Eye (tissue), 1 donor: ENCODE measurements at regions not wholly inside any gene's neighbourhood (a gene's known extent, or its start where the extent isn't known, plus 50 kb on each side); places are given as distances from the start of the nearest gene placed in this dataset.

Experiments
- DNase-seq: peaks from one replicate; pipeline ENCODE4 v3.0.0-alpha.2; 2015

GRCh38 chr1:30280572-30280971 lies 442.8 kb downstream of the MATN1 start:
- no peak for DNase-seq

- no peak for DNase-seq
Measured at GRCh38 chr1:30277911-30278310, 445.5 kb downstream of the MATN1 start.

- no peak for DNase-seq
Measured at GRCh38 chr1:30277415-30277814, 446.0 kb downstream of the MATN1 start.

GRCh38 chr1:30275926-30276764 lies 447.2 kb downstream of the MATN1 start:
- DNase-seq: no peak

- no peak for DNase-seq
Measured at GRCh38 chr1:30274976-30275621, 448.3 kb downstream of the MATN1 start.

GRCh38 chr1:30274173-30274970 lies 449.0 kb downstream of the MATN1 start:
- DNase-seq: no peak

- no peak for DNase-seq
Measured at GRCh38 chr1:30273456-30273855, 449.9 kb downstream of the MATN1 start.

- no peak for DNase-seq
Measured at GRCh38 chr1:30273021-30273325, 450.4 kb downstream of the MATN1 start.

- no peak for DNase-seq
Measured at GRCh38 chr1:30272277-30273020, 450.9 kb downstream of the MATN1 start.

GRCh38 chr1:30271401-30272276 lies 451.7 kb downstream of the MATN1 start:
- DNase-seq: no peak

GRCh38 chr1:30270461-30270860 lies 452.9 kb downstream of the MATN1 start:
- DNase-seq: no peak

- DNase-seq: no peak
Measured at GRCh38 chr1:30268923-30269666, 454.3 kb downstream of the MATN1 start.

- DNase-seq: no peak
Measured at GRCh38 chr1:30267856-30268255, 455.5 kb downstream of the MATN1 start.

GRCh38 chr1:30267046-30267445 lies 456.3 kb downstream of the MATN1 start:
- DNase-seq: no peak

- DNase-seq: no peak
Measured at GRCh38 chr1:30265127-30266070, 458.0 kb downstream of the MATN1 start.

GRCh38 chr1:30264672-30265025 lies 458.7 kb downstream of the MATN1 start:
- DNase-seq: no peak

- DNase-seq: no peak
Measured at GRCh38 chr1:30263888-30264671, 459.3 kb downstream of the MATN1 start.

- no peak for DNase-seq
Measured at GRCh38 chr1:30263405-30263804, 460.0 kb downstream of the MATN1 start.

- DNase-seq: no peak
Measured at GRCh38 chr1:30262158-30262557, 461.2 kb downstream of the MATN1 start.
